Liver (tissue), 8 donors: ENCODE measurements at regions not wholly inside any gene's neighbourhood (a gene's known extent, or its start where the extent isn't known, plus 50 kb on each side); places are given as distances from the start of the nearest gene placed in this dataset.
A peak's percentile ranks its signal among the peaks of the same experiment; 100 is the strongest.

Experiments
- DNase-seq: peaks from one replicate; pipeline ENCODE4 v3.0.0-alpha.2; 2017; ENCODE audit warnings: low spot score
- H3K27ac ChIP-seq, 2 donors: one replicate each; pipeline ENCODE4 v1.7.0; 2013; ENCODE audit warnings: inconsistent platforms in 2 of 2, low read length in 2 of 2, control low read depth in 1 of 2, low read depth in 1 of 2, mild to moderate bottlenecking in 1 of 2
- H3K27me3 ChIP-seq, 4 donors: one replicate each; pipeline versions ENCODE4 v1.6.1 to v1.7.0; 2013; ENCODE audit warnings: low read length in 3 of 4, inconsistent platforms in 1 of 4, mild to moderate bottlenecking in 1 of 4, moderate library complexity in 1 of 4; ENCODE audit not compliant: control insufficient read depth in 4 of 4, insufficient read depth in 4 of 4
- H3K36me3 ChIP-seq, 4 donors: one replicate each; pipeline versions ENCODE4 v1.6.1 to v1.7.0; 2013; ENCODE audit warnings: low read length in 3 of 4, mild to moderate bottlenecking in 3 of 4, low read depth in 1 of 4, moderate library complexity in 1 of 4; ENCODE audit not compliant: control insufficient read depth in 4 of 4, insufficient read depth in 3 of 4
- H3K4me1 ChIP-seq, 4 donors: one replicate each; pipeline versions ENCODE4 v1.6.1 to v1.7.0; 2013; ENCODE audit warnings: low read length in 3 of 4, mild to moderate bottlenecking in 3 of 4, moderate library complexity in 1 of 4; ENCODE audit not compliant: control insufficient read depth in 4 of 4, insufficient read depth in 4 of 4
- H3K4me3 ChIP-seq, 3 donors: one replicate each; pipeline versions ENCODE4 v1.6.1 to v1.7.0; 2013; ENCODE audit warnings: low read length in 3 of 3, control low read depth in 1 of 3, low read depth in 1 of 3, mild to moderate bottlenecking in 1 of 3
- H3K9ac ChIP-seq, 2 donors: one replicate each; pipeline ENCODE4 v1.7.0; 2013; ENCODE audit warnings: low read length in 2 of 2, mild to moderate bottlenecking in 2 of 2, moderate library complexity in 2 of 2, control low read depth in 1 of 2, low read depth in 1 of 2
- H3K9me3 ChIP-seq, 4 donors: one replicate each; pipeline versions ENCODE4 v1.6.1 to v1.7.0; 2013; ENCODE audit warnings: low read length in 3 of 4; ENCODE audit not compliant: control insufficient read depth in 4 of 4
- EGR1 ChIP-seq, 2 donors: IDR thresholded peaks; 2 replicates each; pipeline ENCODE4 v1.6.1; 2016 to 2018; ENCODE audit warnings: antibody characterized with exemption in 2 of 2, low read depth in 2 of 2
- FOXA1 ChIP-seq: IDR thresholded peaks from 2 replicates; pipeline ENCODE4 v1.6.1; 2016; ENCODE audit warnings: antibody characterized with exemption
- FOXA2 ChIP-seq: IDR thresholded peaks from 2 replicates; pipeline ENCODE4 v1.6.1; 2016; ENCODE audit warnings: antibody characterized with exemption
- HNF4A ChIP-seq, 2 donors: conservative IDR thresholded peaks; 2 replicates each; pipeline ENCODE4 v1.6.1; 2016; ENCODE audit warnings: antibody characterized with exemption in 2 of 2, mild to moderate bottlenecking in 2 of 2
- HNF4G ChIP-seq: IDR thresholded peaks from 2 replicates; pipeline ENCODE4 v1.6.1; 2016; ENCODE audit warnings: antibody characterized with exemption
- JUND ChIP-seq, 2 donors: IDR thresholded peaks; 2 replicates each; pipeline ENCODE4 v1.6.1; 2016; ENCODE audit warnings: antibody characterized with exemption in 2 of 2
- NR2F2 ChIP-seq: IDR thresholded peaks from 2 replicates; pipeline ENCODE4 v1.6.1; 2016; ENCODE audit warnings: antibody characterized with exemption
- RAD21 ChIP-seq, 2 donors: IDR thresholded peaks; 2 replicates each; pipeline ENCODE4 v1.6.1; 2016; ENCODE audit warnings: antibody characterized with exemption in 2 of 2, mild to moderate bottlenecking in 2 of 2
- REST ChIP-seq: IDR thresholded peaks from 2 replicates; pipeline ENCODE4 v1.6.1; 2016; ENCODE audit warnings: antibody characterized with exemption, mild to moderate bottlenecking
- RXRA ChIP-seq, 2 donors: IDR thresholded peaks; 2 replicates each; pipeline ENCODE4 v1.6.1; 2017 to 2018; ENCODE audit warnings: antibody characterized with exemption in 2 of 2, mild to moderate bottlenecking in 1 of 2
- TAF1 ChIP-seq: conservative IDR thresholded peaks from 2 replicates; pipeline ENCODE4 v1.6.1; 2016; ENCODE audit warnings: antibody characterized with exemption, mild to moderate bottlenecking
- ZBTB33 ChIP-seq: IDR thresholded peaks from 2 replicates; pipeline ENCODE4 v1.6.1; 2016; ENCODE audit warnings: antibody characterized with exemption
- WGBS: extraction: QIAGEN DNeasy Blood & Tissue Kit; methylation state at CpG from one replicate; pipeline ENCODE4 v1.1.7; 2013; 5-methylcytosine and 5-hydroxymethylcytosine counted together
- TF ChIP-seq, protein P1 (sequence below): fragments of 150-350 bp; IDR thresholded peaks from 2 replicates; pipeline ENCODE4 v1.5.1; 2017; ENCODE audit warnings: improper control_type of control experiment, low read depth, low read length; ENCODE audit not compliant: missing input control
- donor health status: healthy.
- donor health status: healthy.
- donor health status: healthy.
- donor health status: healthy.
- donor health status: healthy.

GRCh38 chr14:29222006-29222405 is 455.4 kb downstream of the FOXG1 start:
- Histone ChIP-seq H3K27me3 (peaks cover 0 to 2% (median 0%) of the 10 kb centered on the region in 4 donors), H3K4me1 (no peaks in the 10 kb centered on the region), H3K9me3 (no peaks in the 10 kb centered on the region), H3K9ac (no peak overlapping the region), H3K27ac (no peak overlapping the region), H3K4me3 (no peak overlapping the region), H3K36me3 (no peaks in the 10 kb centered on the region)
- no peak for DNase-seq
- WGBS, result 24% methylated on average over 1 of the region's 1 CpG
- TF ChIP-seq EGR1 (IDR thresholded peaks at IDR 0.05; ENCODE audit: low read depth in 2 of 2) (no peak), TAF1 (no peak), FOXA2 (no peak), ZBTB33 (no peak)

- Histone ChIP-seq H3K36me3 (no peaks in the 10 kb centered on the region), H3K27ac (no peak overlapping the region), H3K9me3 (no peaks in the 10 kb centered on the region), H3K4me1 (no peaks in the 10 kb centered on the region), H3K4me3 (no peak overlapping the region), H3K9ac (no peak overlapping the region), H3K27me3 (peaks cover 0 to 2% (median 0%) of the 10 kb centered on the region in 4 donors)
- TF ChIP-seq, protein P1, sequence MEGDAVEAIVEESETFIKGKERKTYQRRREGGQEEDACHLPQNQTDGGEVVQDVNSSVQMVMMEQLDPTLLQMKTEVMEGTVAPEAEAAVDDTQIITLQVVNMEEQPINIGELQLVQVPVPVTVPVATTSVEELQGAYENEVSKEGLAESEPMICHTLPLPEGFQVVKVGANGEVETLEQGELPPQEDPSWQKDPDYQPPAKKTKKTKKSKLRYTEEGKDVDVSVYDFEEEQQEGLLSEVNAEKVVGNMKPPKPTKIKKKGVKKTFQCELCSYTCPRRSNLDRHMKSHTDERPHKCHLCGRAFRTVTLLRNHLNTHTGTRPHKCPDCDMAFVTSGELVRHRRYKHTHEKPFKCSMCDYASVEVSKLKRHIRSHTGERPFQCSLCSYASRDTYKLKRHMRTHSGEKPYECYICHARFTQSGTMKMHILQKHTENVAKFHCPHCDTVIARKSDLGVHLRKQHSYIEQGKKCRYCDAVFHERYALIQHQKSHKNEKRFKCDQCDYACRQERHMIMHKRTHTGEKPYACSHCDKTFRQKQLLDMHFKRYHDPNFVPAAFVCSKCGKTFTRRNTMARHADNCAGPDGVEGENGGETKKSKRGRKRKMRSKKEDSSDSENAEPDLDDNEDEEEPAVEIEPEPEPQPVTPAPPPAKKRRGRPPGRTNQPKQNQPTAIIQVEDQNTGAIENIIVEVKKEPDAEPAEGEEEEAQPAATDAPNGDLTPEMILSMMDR, result peak; percentile 45
- no peak for TF ChIP-seq JUND (IDR thresholded peaks at IDR 0.05)
- peak; percentile 74 to 82 for TF ChIP-seq RAD21 (IDR thresholded peaks at IDR 0.05)
- TF ChIP-seq NR2F2, result no peak
- TF ChIP-seq HNF4G, result no peak
- TF ChIP-seq ZBTB33, result no peak
- TF ChIP-seq FOXA1, result no peak
- no peak for DNase-seq
- WGBS, result 10% methylated on average over 7 of the region's 7 CpGs
These were observed 456.2 kb downstream of the FOXG1 start for GRCh38 chr14:29222671-29223268.

DNA sequence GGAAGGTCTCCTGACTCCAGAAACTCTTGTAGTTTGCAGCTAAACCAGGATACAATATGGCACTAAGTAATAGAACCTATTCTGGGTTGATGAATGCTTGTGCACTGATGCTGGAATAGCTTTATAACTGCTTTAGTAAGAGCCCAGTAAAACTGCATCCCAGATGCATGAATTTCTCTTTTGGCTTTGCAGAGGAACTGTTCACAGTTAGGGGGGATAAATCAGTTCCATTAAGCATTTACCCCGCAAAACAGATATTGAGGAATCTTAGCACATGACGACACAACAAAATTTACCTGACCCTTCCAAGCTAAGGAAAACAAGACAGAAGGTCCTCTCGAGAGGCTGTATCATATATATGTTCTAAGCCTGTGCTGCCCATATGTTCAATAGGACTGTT is 457.4 kb downstream of the FOXG1 start:
- WGBS, result 69% methylated on average over 3 of the region's 3 CpGs
- Histone ChIP-seq H3K4me1 (no peaks in the 10 kb centered on the region), H3K36me3 (no peaks in the 10 kb centered on the region), H3K9ac (no peak overlapping the region), H3K9me3 (no peaks in the 10 kb centered on the region), H3K27ac (no peak overlapping the region), H3K27me3 (peaks cover 0 to 2% (median 0%) of the 10 kb centered on the region in 4 donors), H3K4me3 (no peak overlapping the region)
- TF ChIP-seq HNF4G (no peak), ZBTB33 (no peak), HNF4A (conservative IDR thresholded peaks at IDR 0.05) (no peak), NR2F2 (no peak), RXRA (IDR thresholded peaks at IDR 0.05) (no peak), JUND (IDR thresholded peaks at IDR 0.05) (no peak), TAF1 (no peak), FOXA1 (no peak), EGR1 (IDR thresholded peaks at IDR 0.05; ENCODE audit: low read depth in 2 of 2) (no peak), REST (no peak)
- DNase-seq, result no peak
